Endodermal cell (in vitro differentiated cells): ENCODE measurements at regions not wholly inside any gene's neighbourhood (a gene's known extent, or its start where the extent isn't known, plus 50 kb on each side); places are given as distances from the start of the nearest gene placed in this dataset.
A peak's percentile ranks its signal among the peaks of the same experiment; 100 is the strongest.

ENCODE experiments used
- DNase-seq: peaks from one replicate; pipeline ENCODE4 v3.0.0-alpha.2; 2017
- H3K27ac ChIP-seq: 2 replicates; pipeline ENCODE4 v1.5.1; 2013; ENCODE audit warnings: mild to moderate bottlenecking, low read depth, low read length, moderate library complexity
- H3K27me3 ChIP-seq: 2 replicates; pipeline ENCODE4 v1.6.1; 2013; ENCODE audit warnings: mild to moderate bottlenecking, low read length, moderate library complexity; ENCODE audit not compliant: insufficient read depth, control insufficient read depth, poor library complexity, severe bottlenecking
- H3K36me3 ChIP-seq: 2 replicates; pipeline ENCODE4 v1.7.0; 2013; ENCODE audit warnings: mild to moderate bottlenecking, low read length, moderate library complexity; ENCODE audit not compliant: control insufficient read depth, insufficient read depth
- H3K4me1 ChIP-seq: one replicate; pipeline ENCODE4 v1.7.0; 2013; ENCODE audit warnings: low read length; ENCODE audit not compliant: control insufficient read depth, insufficient read depth
- H3K4me3 ChIP-seq: 2 replicates; pipeline ENCODE4 v1.5.1; 2013; ENCODE audit warnings: mild to moderate bottlenecking, low read length, moderate library complexity
- H3K9ac ChIP-seq: 2 replicates; pipeline ENCODE4 v1.6.1; 2013; ENCODE audit warnings: mild to moderate bottlenecking, low read length, moderate library complexity; ENCODE audit not compliant: poor library complexity, severe bottlenecking; ENCODE audit errors: extremely low read depth
- H3K9me3 ChIP-seq: 2 replicates; pipeline ENCODE4 v1.6.1; 2013; ENCODE audit warnings: mild to moderate bottlenecking, low read length, moderate library complexity; ENCODE audit not compliant: control insufficient read depth
- H3K27ac Mint-ChIP-seq: 2 replicates; pipeline ENCODE4 v1.8.0; 2020; ENCODE audit warnings: mixed read lengths
- H3K27me3 Mint-ChIP-seq: 2 replicates; pipeline ENCODE4 v1.8.0; 2021; ENCODE audit warnings: mild to moderate bottlenecking, mixed read lengths; ENCODE audit not compliant: insufficient read depth
- H3K36me3 Mint-ChIP-seq: 2 replicates; pipeline ENCODE4 v1.8.0; 2020; ENCODE audit warnings: low read depth, mixed read lengths
- H3K4me1 Mint-ChIP-seq: 2 replicates; pipeline ENCODE4 v1.8.0; 2020; ENCODE audit warnings: mixed read lengths
- H3K4me3 Mint-ChIP-seq: 2 replicates; pipeline ENCODE4 v1.8.0; 2020; ENCODE audit warnings: mild to moderate bottlenecking, moderate library complexity, mixed read lengths
- H3K9me3 Mint-ChIP-seq: 2 replicates; pipeline ENCODE4 v1.8.0; 2020; ENCODE audit warnings: mild to moderate bottlenecking, mixed read lengths
- WGBS, 2 experiments: methylation state at CpG; one replicate each; pipeline versions ENCODE4 v1.1.5 to v1.1.7; 2013; ENCODE audit warnings: missing lambda C conversion rate in 2 of 2, mixed read lengths in 1 of 2; ENCODE audit not compliant: insufficient coverage in 1 of 2, insufficient read length in 1 of 2; 5-methylcytosine and 5-hydroxymethylcytosine counted together
- TF ChIP-seq, protein P1 (sequence below): fragments of 200-600 bp; sonication (generic); conservative IDR thresholded peaks from 2 replicates; pipeline ENCODE4 v1.5.0; 2021; ENCODE audit warnings: antibody characterized with exemption, mild to moderate bottlenecking

DNA sequence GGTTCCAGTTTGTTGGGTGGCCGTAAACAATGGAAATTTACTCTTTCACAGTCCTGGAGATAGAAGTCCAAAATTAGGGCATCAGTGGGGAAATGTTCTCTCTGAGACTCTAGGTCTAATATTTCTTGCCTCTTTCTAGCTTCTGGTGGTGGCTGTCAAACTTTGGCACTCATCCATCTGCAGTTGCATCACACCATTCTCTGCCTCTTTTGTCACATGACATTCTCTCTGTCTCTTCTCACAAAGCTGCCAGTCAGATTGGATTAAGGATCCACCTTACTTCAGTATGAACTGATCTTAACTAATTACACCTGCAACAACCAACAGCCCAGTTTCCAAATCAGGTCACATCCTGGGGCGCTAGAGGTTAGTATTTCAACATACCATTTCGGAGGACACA lies 222.9 kb upstream of the FTMT start:
- Mint-ChIP-seq H3K27me3 (peaks cover 6% of the 10 kb centered on the region), H3K4me3 (no peak overlapping the region), H3K9me3 (no peaks in the 10 kb centered on the region), H3K36me3 (no peaks in the 10 kb centered on the region), H3K27ac (no peak overlapping the region), H3K4me1 (peaks cover 4% of the 10 kb centered on the region)
- H3K27me3 ChIP-seq, result peaks cover 7% of the 10 kb centered on the region
- TF ChIP-seq, protein P1, sequence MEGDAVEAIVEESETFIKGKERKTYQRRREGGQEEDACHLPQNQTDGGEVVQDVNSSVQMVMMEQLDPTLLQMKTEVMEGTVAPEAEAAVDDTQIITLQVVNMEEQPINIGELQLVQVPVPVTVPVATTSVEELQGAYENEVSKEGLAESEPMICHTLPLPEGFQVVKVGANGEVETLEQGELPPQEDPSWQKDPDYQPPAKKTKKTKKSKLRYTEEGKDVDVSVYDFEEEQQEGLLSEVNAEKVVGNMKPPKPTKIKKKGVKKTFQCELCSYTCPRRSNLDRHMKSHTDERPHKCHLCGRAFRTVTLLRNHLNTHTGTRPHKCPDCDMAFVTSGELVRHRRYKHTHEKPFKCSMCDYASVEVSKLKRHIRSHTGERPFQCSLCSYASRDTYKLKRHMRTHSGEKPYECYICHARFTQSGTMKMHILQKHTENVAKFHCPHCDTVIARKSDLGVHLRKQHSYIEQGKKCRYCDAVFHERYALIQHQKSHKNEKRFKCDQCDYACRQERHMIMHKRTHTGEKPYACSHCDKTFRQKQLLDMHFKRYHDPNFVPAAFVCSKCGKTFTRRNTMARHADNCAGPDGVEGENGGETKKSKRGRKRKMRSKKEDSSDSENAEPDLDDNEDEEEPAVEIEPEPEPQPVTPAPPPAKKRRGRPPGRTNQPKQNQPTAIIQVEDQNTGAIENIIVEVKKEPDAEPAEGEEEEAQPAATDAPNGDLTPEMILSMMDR, result no peak
- H3K4me3 ChIP-seq, result no peak overlapping the region
- H3K27ac ChIP-seq, result no peak overlapping the region
- no peaks in the 10 kb centered on the region for H3K9me3 ChIP-seq
- no peaks in the 10 kb centered on the region for H3K36me3 ChIP-seq
- DNase-seq, result no peak
- H3K9ac ChIP-seq, result no peak overlapping the region
- no peaks in the 10 kb centered on the region for H3K4me1 ChIP-seq
- WGBS, 2 experiments, result 92 to 100% methylated on average over 1 to 3 of the region's 3 CpGs

DNA sequence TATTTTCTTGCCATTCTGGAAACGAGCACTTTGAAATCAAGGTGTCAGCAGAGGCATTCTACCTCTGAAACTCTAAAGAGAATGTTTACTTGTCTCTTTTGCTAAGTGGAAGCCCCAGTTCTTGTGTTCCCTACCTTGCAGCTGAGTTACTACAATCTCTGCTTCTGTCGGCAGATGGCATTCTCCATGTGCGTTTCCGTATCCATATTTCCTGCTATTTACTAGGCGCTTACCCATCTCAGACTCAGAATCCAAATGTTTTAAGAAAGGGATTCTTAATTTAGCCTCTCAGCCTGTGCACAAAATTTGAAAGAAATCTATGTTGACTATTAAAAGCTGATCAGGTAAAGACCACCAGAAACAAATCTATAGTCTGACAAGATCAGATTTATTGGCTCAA lies 221.3 kb upstream of the FTMT start:
- 85 to 97% methylated on average over 5 of the region's 5 CpGs for WGBS, 2 experiments
- no peaks in the 10 kb centered on the region for H3K36me3 Mint-ChIP-seq
- peaks cover 4% of the 10 kb centered on the region for H3K4me1 Mint-ChIP-seq
- DNase-seq, result peak; percentile 43
- no peaks in the 10 kb centered on the region for H3K36me3 ChIP-seq
- no peaks in the 10 kb centered on the region for H3K9me3 ChIP-seq
- no peak overlapping the region for H3K4me3 Mint-ChIP-seq
- peaks cover 7% of the 10 kb centered on the region for H3K27me3 ChIP-seq
- no peak overlapping the region for H3K4me3 ChIP-seq
- no peak overlapping the region for H3K27ac Mint-ChIP-seq
- no peak overlapping the region for H3K27ac ChIP-seq
- H3K9me3 Mint-ChIP-seq, result no peaks in the 10 kb centered on the region
- H3K4me1 ChIP-seq, result no peaks in the 10 kb centered on the region
- no peak overlapping the region for H3K9ac ChIP-seq
- TF ChIP-seq, protein P1, result peak; percentile 33
- H3K27me3 Mint-ChIP-seq, result peaks cover 6% of the 10 kb centered on the region

DNA sequence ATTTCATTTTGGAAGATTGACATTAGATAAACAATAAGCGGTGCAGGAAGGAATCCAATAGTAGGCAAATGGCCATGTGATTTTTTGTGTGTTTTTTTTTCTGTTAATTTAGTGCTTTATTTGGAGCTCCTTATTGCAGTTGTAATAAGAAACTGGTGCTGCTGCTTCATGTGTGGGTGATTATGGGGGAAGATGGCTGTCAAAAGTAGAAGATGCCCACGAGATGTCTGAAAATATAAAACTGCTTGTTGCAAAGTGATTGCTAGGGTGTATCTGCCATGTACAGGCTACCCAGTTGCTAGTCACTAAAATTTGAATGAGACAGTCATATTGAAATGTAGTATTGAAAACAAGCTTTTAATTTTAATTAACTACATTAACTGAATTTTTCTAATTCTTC lies 216.7 kb upstream of the FTMT start:
- no peak for DNase-seq
- 96 to 100% methylated on average over 1 to 2 of the region's 2 CpGs for WGBS, 2 experiments

More for the DNA sequence above, 216.7 kb upstream of the FTMT start:
- TF ChIP-seq, protein P1, result no peak
- no peak overlapping the region for H3K4me3 Mint-ChIP-seq
- no peak overlapping the region for H3K27ac Mint-ChIP-seq
- no peaks in the 10 kb centered on the region for H3K4me1 ChIP-seq
- H3K4me1 Mint-ChIP-seq, result peaks cover 4% of the 10 kb centered on the region
- H3K27me3 ChIP-seq, result peaks cover 7% of the 10 kb centered on the region
- H3K36me3 ChIP-seq, result no peaks in the 10 kb centered on the region
- H3K27ac ChIP-seq, result no peak overlapping the region
- no peak overlapping the region for H3K4me3 ChIP-seq
- no peaks in the 10 kb centered on the region for H3K36me3 Mint-ChIP-seq
- H3K9ac ChIP-seq, result no peak overlapping the region
- no peaks in the 10 kb centered on the region for H3K9me3 Mint-ChIP-seq
- no peaks in the 10 kb centered on the region for H3K9me3 ChIP-seq
- peaks cover 2% of the 10 kb centered on the region for H3K27me3 Mint-ChIP-seq
